GM20000 (cell line): ENCODE measurements at regions not wholly inside any gene's neighbourhood (a gene's known extent, or its start where the extent isn't known, plus 50 kb on each side); places are given as distances from the start of the nearest gene placed in this dataset.

Experiments used
- DNase-seq: peaks from one replicate; pipeline ENCODE4 v3.0.0; 2012; ENCODE audit warnings: low spot score
- TF ChIP-seq, protein P1 (sequence below): IDR thresholded peaks from 2 replicates; pipeline ENCODE4 v1.5.1; 2012; ENCODE audit warnings: mild to moderate bottlenecking, control low read depth; ENCODE audit errors: extremely low read depth, missing control alignments

DNA sequence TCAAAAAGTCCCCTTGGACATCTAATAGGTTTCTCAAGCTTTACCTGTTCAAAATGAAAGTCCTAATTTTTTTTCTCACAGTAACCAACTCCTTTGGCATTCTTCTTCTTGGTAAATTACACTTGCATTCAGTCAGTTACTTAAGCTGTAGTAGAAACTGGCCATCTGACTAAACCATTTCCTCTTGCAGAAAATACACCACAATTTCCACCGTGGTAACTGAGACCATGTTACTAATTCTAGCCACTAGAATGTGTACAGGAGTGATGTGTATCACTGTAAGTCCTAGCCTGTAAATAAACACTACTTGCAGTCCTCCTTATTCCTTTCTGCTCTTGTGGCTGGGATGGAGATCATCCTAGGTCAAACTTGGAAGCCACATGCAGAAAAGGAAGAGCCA is 965.4 kb upstream of the TMPRSS15 start:
- DNase-seq, result no peak
- TF ChIP-seq, protein P1, sequence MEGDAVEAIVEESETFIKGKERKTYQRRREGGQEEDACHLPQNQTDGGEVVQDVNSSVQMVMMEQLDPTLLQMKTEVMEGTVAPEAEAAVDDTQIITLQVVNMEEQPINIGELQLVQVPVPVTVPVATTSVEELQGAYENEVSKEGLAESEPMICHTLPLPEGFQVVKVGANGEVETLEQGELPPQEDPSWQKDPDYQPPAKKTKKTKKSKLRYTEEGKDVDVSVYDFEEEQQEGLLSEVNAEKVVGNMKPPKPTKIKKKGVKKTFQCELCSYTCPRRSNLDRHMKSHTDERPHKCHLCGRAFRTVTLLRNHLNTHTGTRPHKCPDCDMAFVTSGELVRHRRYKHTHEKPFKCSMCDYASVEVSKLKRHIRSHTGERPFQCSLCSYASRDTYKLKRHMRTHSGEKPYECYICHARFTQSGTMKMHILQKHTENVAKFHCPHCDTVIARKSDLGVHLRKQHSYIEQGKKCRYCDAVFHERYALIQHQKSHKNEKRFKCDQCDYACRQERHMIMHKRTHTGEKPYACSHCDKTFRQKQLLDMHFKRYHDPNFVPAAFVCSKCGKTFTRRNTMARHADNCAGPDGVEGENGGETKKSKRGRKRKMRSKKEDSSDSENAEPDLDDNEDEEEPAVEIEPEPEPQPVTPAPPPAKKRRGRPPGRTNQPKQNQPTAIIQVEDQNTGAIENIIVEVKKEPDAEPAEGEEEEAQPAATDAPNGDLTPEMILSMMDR, result no peak

DNA sequence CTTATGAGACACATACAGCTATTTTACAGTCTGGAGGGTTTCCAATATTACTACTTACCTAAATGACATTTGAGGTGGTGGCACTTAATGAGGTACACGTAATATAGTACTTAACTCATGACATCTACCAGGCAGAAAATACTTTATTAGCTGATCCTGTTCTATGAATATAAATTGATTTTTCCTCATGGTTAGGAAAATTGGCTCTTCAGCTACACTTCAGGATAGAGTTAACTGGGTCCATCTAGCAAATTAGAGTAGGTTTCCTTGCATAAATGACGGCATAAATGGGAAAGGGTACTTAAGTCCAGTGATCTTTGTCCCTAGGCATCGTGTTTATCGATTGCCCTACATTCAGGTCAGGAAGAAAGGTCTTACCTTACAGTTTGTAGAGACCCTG is 988.8 kb upstream of the TMPRSS15 start:
- TF ChIP-seq, protein P1, result no peak

GRCh38 chr21:19400223-19400770 is 996.7 kb upstream of the TMPRSS15 start:
- TF ChIP-seq, protein P1, result no peak
- no peak for DNase-seq

More for the DNA sequence above, 988.8 kb upstream of the TMPRSS15 start:
- no peak for DNase-seq

- TF ChIP-seq, protein P1, result no peak
- DNase-seq, result no peak
Observed at GRCh38 chr21:19402870-19403269, 999.3 kb upstream of the TMPRSS15 start.

GRCh38 chr21:19405326-19405725 is 1001.7 kb upstream of the TMPRSS15 start:
- DNase-seq, result no peak
- TF ChIP-seq, protein P1, result no peak

DNA sequence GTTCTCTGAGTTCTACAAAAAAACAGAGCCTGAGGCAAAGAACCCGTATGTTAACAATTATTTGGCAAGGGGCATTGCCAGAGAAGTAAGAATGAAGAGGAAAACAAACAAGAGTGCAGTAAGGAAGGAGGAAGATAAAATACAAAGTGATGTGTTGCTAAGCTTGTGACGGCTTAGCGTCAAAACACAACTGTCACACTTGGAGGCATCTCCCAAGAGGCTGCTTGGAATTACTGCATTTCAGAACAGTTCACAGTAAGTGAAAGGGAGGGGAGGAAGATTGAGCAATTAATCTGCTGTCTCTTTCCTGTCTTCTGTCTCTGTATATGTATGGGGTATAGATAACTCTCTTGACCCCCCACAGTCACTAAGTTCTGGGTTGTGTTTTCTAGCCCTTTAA is 1017.0 kb upstream of the TMPRSS15 start:
- TF ChIP-seq, protein P1, result no peak
- DNase-seq, result no peak

DNA sequence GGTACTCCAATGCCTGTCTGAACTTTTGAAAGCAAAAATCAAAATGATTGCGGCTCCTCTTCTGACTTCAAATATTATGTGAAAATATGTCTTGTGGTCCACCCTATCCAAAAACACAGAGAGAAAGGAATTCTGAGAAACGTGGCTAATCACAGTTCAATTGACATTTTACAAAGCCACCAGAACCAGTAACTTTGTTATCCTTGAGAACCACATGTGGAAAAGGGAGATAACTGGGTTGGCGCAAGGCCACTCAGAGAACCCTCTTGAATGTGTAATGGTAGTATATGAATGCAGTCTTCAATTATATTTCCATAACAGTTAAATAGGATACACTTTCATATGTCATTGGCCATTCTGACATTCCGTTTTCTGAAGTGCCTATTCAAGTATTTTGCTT is 1030.0 kb upstream of the TMPRSS15 start:
- no peak for DNase-seq
- TF ChIP-seq, protein P1, result no peak
